ENCODE measurements at regions not wholly inside any gene's neighbourhood (a gene's known extent, or its start where the extent isn't known, plus 50 kb on each side); places are given as distances from the start of the nearest gene placed in this dataset.

GRCh38 chr12:115785548-115785947 is 491.9 kb downstream of the MED13L start:
- no peak for TF ChIP-seq NR3C1 (IDR thresholded peaks at IDR 0.05)
- TF ChIP-seq RAD21 (conservative IDR thresholded peaks at IDR 0.05 in 1 of 2, IDR thresholded peaks at IDR 0.05 in 1 of 2), result 0 out of 5 replicates have a peak, but pooled peaks of 1 of the 2 experiments have one; percentile 8
- H3K27ac ChIP-seq, result no peak overlapping the region
- no peak overlapping the region for H3K4me2 ChIP-seq
- no peak overlapping the region for H3K4me3 ChIP-seq
- no peaks in the 10 kb centered on the region for H3K9me3 ChIP-seq
- FAIRE-seq (no peak), DNase-seq (ENCODE audit: low read depth in 1 of 2, low spot score in 1 of 2) (no peak), ATAC-seq (no peak)
- POLR2A ChIA-PET, result no interaction called here
- H3K4me1 ChIP-seq, result no peaks in the 10 kb centered on the region
- CTCF ChIA-PET, result no interaction called here
- 42% methylated on average over 3 of the region's 3 CpGs for WGBS (ENCODE audit: missing lambda C conversion rate)

GRCh38 chr12:115776399-115776798 is 501.1 kb downstream of the MED13L start:
- H3K4me3 ChIP-seq, result no peak overlapping the region
- ChIA-PET POLR2A (no interaction called here), CTCF (interaction anchor here (0.7 to 1.7 kb wide), 5 partner anchors 7 to 170 kb away, joined by 3 to 4 read pairs (median 3); no protein-coding TSS in a partner anchor)
- no peak for FAIRE-seq
- peaks cover 3% of the 10 kb centered on the region; the same call in 1 of the 3 replicates for H3K9me3 ChIP-seq
- TF ChIP-seq, protein P1, sequence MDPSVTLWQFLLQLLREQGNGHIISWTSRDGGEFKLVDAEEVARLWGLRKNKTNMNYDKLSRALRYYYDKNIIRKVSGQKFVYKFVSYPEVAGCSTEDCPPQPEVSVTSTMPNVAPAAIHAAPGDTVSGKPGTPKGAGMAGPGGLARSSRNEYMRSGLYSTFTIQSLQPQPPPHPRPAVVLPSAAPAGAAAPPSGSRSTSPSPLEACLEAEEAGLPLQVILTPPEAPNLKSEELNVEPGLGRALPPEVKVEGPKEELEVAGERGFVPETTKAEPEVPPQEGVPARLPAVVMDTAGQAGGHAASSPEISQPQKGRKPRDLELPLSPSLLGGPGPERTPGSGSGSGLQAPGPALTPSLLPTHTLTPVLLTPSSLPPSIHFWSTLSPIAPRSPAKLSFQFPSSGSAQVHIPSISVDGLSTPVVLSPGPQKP (IDR thresholded peaks at IDR 0.05; ENCODE audit: low read depth, low read length), result no peak
- TF ChIP-seq, protein P2, sequence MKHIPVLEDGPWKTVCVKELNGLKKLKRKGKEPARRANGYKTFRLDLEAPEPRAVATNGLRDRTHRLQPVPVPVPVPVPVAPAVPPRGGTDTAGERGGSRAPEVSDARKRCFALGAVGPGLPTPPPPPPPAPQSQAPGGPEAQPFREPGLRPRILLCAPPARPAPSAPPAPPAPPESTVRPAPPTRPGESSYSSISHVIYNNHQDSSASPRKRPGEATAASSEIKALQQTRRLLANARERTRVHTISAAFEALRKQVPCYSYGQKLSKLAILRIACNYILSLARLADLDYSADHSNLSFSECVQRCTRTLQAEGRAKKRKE (CRISPR knock-in tag; IDR thresholded peaks at IDR 0.05; ENCODE audit: low read depth), result no peak
- TF ChIP-seq RFX5 (IDR thresholded peaks at IDR 0.05) (no peak), EHF (CRISPR knock-in tag; IDR thresholded peaks at IDR 0.05) (no peak), HOXA7 (CRISPR knock-in tag; IDR thresholded peaks at IDR 0.05) (no peak), ESRRA (IDR thresholded peaks at IDR 0.05; ENCODE audit: borderline replicate concordance, low read length) (no peak), RNF2 (IDR thresholded peaks at IDR 0.05; ENCODE audit: borderline replicate concordance, low read depth) (no peak), KDM1A (IDR thresholded peaks at IDR 0.05; ENCODE audit: low read depth) (no peak), SMC3 (IDR thresholded peaks at IDR 0.05) (no peak), ZC3H11A (IDR thresholded peaks at IDR 0.05) (no peak), MAZ (IDR thresholded peaks at IDR 0.05; ENCODE audit: borderline replicate concordance, low read depth, low read length) (no peak), HEYL (CRISPR knock-in tag; IDR thresholded peaks at IDR 0.05) (no peak)
- TF ChIP-seq, protein P3, sequence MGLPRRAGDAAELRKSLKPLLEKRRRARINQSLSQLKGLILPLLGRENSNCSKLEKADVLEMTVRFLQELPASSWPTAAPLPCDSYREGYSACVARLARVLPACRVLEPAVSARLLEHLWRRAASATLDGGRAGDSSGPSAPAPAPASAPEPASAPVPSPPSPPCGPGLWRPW (IDR thresholded peaks at IDR 0.05), result no peak
- no peak for ATAC-seq
- H3K27ac ChIP-seq, result no peak overlapping the region
- peaks cover 5% of the 10 kb centered on the region; the same call in 1 of the 3 replicates for H3K4me1 ChIP-seq
- DNase-seq (ENCODE audit: low read depth in 1 of 2, low spot score in 1 of 2), result no peak
- H3K4me2 ChIP-seq, result no peak overlapping the region
- WGBS (ENCODE audit: missing lambda C conversion rate), result 3% methylated on average over 1 of the region's 1 CpG

DNA sequence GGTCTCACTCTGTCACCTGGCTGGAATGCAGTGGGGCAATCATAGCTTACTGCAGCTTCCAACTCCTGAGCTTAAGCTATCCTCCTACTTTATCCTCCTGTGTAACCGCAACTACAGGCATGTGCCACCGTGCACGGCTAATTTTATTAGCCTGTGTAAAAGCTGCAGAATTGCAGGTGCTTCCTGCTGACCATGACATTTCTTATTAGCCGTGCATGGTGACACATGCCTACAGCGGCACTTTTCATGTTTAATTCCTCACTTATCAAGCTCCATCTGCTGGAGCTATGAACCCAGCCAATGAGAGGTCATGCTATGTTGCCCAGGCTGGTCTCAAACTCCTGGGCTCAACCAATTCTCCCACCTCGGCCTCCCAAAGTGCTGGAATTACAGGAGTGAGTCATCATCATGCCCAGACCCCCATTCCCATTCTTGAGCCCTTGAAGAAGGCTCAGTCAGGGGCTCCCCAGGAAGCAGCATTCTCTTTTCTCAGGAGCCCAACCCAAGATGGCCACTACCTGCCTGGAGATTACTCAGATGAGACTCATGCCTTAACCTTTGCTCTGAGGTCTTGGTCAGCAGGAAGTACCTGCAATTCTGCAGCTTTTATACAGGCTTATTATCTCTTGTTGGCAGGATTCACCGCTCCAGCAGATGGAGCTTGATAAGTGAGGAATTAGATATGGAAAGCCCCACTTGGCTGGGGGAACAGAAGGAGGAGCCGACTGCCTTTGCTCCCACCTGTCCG is 503.2 kb downstream of the MED13L start:
- H3K9me3 ChIP-seq, result peaks cover 3% of the 10 kb centered on the region; the same call in 1 of the 3 replicates
- ATAC-seq (peak in 1 of 2 experiments; percentile 38; a peak in 2 of 6 replicates), DNase-seq (ENCODE audit: low read depth in 1 of 2, low spot score in 1 of 2) (peak in 1 of 2 experiments; percentile 24), FAIRE-seq (no peak)
- POLR2A ChIA-PET, result no interaction called here
- TF ChIP-seq FOXS1 (CRISPR knock-in tag; IDR thresholded peaks at IDR 0.05) (no peak), REST (IDR thresholded peaks at IDR 0.05) (no peak), ZC3H11A (IDR thresholded peaks at IDR 0.05) (no peak), CBX2 (IDR thresholded peaks at IDR 0.05; ENCODE audit: borderline replicate concordance, low read depth) (no peak), FOSL2 (IDR thresholded peaks at IDR 0.05) (no peak), FOSL2 (CRISPR knock-in tag; IDR thresholded peaks at IDR 0.05) (0 out of 2 replicates have a peak, but pooled peaks have one; percentile 5)
- TF ChIP-seq, protein P4, sequence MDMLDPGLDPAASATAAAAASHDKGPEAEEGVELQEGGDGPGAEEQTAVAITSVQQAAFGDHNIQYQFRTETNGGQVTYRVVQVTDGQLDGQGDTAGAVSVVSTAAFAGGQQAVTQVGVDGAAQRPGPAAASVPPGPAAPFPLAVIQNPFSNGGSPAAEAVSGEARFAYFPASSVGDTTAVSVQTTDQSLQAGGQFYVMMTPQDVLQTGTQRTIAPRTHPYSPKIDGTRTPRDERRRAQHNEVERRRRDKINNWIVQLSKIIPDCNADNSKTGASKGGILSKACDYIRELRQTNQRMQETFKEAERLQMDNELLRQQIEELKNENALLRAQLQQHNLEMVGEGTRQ (IDR thresholded peaks at IDR 0.05), result no peak
- TF ChIP-seq, protein P5, sequence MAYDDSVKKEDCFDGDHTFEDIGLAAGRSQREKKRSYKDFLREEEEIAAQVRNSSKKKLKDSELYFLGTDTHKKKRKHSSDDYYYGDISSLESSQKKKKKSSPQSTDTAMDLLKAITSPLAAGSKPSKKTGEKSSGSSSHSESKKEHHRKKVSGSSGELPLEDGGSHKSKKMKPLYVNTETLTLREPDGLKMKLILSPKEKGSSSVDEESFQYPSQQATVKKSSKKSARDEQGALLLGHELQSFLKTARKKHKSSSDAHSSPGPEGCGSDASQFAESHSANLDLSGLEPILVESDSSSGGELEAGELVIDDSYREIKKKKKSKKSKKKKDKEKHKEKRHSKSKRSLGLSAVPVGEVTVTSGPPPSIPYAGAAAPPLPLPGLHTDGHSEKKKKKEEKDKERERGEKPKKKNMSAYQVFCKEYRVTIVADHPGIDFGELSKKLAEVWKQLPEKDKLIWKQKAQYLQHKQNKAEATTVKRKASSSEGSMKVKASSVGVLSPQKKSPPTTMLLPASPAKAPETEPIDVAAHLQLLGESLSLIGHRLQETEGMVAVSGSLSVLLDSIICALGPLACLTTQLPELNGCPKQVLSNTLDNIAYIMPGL (CRISPR knock-in tag; IDR thresholded peaks at IDR 0.05; ENCODE audit: borderline replicate concordance), result no peak
- H3K4me3 ChIP-seq, result no peak overlapping the region
- H3K27ac ChIP-seq, result no peak overlapping the region; a peak in 1 of 6 replicates
- CTCF ChIA-PET, result interaction anchor here (0.6 to 2.4 kb wide), 3 partner anchors 21 to 143 kb away, joined by 3 to 9 read pairs (median 4); no protein-coding TSS in a partner anchor
- 51% methylated on average over 9 of the region's 9 CpGs for WGBS (ENCODE audit: missing lambda C conversion rate)
- no peak overlapping the region for H3K4me2 ChIP-seq
- H3K4me1 ChIP-seq, result peaks cover 5% of the 10 kb centered on the region; the same call in 1 of the 3 replicates

All from A549 (cell line).